ENCODE measurements at regions not wholly inside any gene's neighbourhood (a gene's known extent, or its start where the extent isn't known, plus 50 kb on each side); places are given as distances from the start of the nearest gene placed in this dataset.
"Not testable (repeated sequence)": the region's sequence is repeated elsewhere in the genome, so short reads cannot be mapped to it uniquely, and the experiment has no call there.

GRCh38 chr18:60020107-60020925, 120.5 kb downstream of the PMAIP1 start:
- Mint-ChIP-seq H3K9me3 (ENCODE audit: low read depth) (no peaks in the 10 kb centered on the region), H3K4me3 (no peak overlapping the region), H3K27ac (no peak overlapping the region), H3K27me3 (no peaks in the 10 kb centered on the region), H3K36me3 (no peaks in the 10 kb centered on the region), H3K4me1 (no peaks in the 10 kb centered on the region)
- ATAC-seq = no peak
- DNase-seq = no peak
- CTCF ChIA-PET = no interaction called here

- Mint-ChIP-seq H3K27me3 (no peaks in the 10 kb centered on the region), H3K36me3 (no peaks in the 10 kb centered on the region), H3K9me3 (ENCODE audit: low read depth) (no peaks in the 10 kb centered on the region), H3K27ac (no peak overlapping the region), H3K4me3 (no peak overlapping the region), H3K4me1 (no peaks in the 10 kb centered on the region)
- no peak for ATAC-seq
- no peak for DNase-seq
- CTCF ChIA-PET = no interaction called here
These were observed 119.7 kb downstream of the PMAIP1 start for GRCh38 chr18:60019463-60019840.

DNA sequence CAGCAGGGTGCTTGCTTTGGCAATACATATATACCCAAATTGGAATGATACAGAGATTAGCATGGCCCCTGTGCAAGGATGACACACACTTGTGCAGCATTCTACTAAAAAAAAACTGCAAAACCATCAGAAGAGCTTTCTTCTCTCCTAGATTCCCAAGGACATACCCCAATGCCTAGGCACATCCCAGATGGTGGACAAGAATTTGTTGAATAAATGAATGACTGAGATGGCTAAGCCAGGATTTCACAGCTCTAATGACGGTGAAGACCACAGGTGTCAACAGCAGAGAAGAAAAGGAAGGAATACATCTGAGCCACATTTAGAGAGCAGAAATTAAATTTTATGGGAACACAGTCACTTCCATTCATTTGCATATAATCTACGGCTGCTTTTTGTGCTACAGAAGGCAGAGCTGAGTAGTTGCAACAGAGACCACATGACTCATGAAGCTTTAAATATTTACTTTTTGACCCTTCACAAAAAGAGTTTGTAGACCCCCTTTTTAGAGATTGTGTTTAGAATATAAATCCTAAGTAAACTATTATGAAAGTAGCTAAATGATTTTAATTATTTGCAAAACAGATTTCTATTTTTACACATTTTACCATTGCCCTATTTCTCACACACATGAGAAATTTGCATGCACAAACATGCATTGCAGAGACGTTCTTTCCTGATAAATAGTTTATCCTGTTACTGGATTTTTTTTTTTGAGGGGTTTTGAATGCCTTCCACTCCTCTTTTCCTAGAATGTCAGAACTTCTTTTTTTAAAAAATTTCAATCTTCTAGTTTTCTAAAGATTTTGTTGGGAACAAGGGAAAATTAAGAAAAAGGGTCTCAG, 119.0 kb downstream of the PMAIP1 start:
- H3K36me3 Mint-ChIP-seq = no peaks in the 10 kb centered on the region
- CTCF ChIA-PET = no interaction called here
- ATAC-seq (no peak), DNase-seq (no peak)
- H3K27ac Mint-ChIP-seq = no peak overlapping the region
- H3K4me1 Mint-ChIP-seq = no peaks in the 10 kb centered on the region
- no peaks in the 10 kb centered on the region for H3K9me3 Mint-ChIP-seq (ENCODE audit: low read depth)
- peaks cover 4% of the 10 kb centered on the region for H3K27me3 Mint-ChIP-seq
- H3K4me3 Mint-ChIP-seq = no peak overlapping the region

- ATAC-seq; CTCF ChIA-PET; H3K9me3 Mint-ChIP-seq (ENCODE audit: low read depth); H3K36me3 Mint-ChIP-seq; H3K4me1 Mint-ChIP-seq; DNase-seq; H3K27ac Mint-ChIP-seq; H3K4me3 Mint-ChIP-seq; H3K27me3 Mint-ChIP-seq: not testable (repeated sequence)
These were observed 118.3 kb downstream of the PMAIP1 start for GRCh38 chr18:60018134-60018533.

GRCh38 chr18:60017371-60017770, 117.6 kb downstream of the PMAIP1 start:
- no peak overlapping the region for H3K27ac Mint-ChIP-seq
- DNase-seq (no peak), ATAC-seq (no peak)
- CTCF ChIA-PET = no interaction called here
- no peaks in the 10 kb centered on the region for H3K9me3 Mint-ChIP-seq (ENCODE audit: low read depth)
- no peaks in the 10 kb centered on the region for H3K4me1 Mint-ChIP-seq
- peaks cover 5% of the 10 kb centered on the region for H3K27me3 Mint-ChIP-seq
- H3K36me3 Mint-ChIP-seq = no peaks in the 10 kb centered on the region
- H3K4me3 Mint-ChIP-seq = no peak overlapping the region

GRCh38 chr18:60015826-60016225, 116.0 kb downstream of the PMAIP1 start:
- H3K4me1 Mint-ChIP-seq; H3K27me3 Mint-ChIP-seq; ATAC-seq; H3K36me3 Mint-ChIP-seq; H3K9me3 Mint-ChIP-seq (ENCODE audit: low read depth); CTCF ChIA-PET; H3K27ac Mint-ChIP-seq; H3K4me3 Mint-ChIP-seq; DNase-seq: not testable (repeated sequence)

DNA sequence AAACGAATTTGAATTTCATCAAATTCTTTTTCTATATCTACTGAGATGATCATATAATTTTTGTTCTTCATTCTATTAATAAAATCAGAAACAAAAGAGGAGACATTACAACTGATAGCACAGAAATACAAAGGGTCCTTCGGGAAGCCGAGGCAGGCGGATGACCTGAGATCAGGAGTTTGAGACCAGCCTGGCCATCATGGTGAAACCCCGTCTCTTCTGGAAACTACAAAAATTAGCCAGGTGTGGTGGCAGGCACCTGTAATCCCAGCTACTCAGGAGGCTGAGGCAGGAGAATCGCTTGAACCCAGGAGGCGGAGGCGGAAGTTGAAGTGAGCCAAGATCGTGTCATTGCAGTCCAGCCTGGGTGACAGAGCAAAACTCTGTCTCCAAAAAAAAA, 113.4 kb downstream of the PMAIP1 start:
- H3K36me3 Mint-ChIP-seq; H3K9me3 Mint-ChIP-seq (ENCODE audit: low read depth); DNase-seq; ATAC-seq; CTCF ChIA-PET; H3K4me3 Mint-ChIP-seq; H3K4me1 Mint-ChIP-seq; H3K27me3 Mint-ChIP-seq; H3K27ac Mint-ChIP-seq: not testable (repeated sequence)

DNA sequence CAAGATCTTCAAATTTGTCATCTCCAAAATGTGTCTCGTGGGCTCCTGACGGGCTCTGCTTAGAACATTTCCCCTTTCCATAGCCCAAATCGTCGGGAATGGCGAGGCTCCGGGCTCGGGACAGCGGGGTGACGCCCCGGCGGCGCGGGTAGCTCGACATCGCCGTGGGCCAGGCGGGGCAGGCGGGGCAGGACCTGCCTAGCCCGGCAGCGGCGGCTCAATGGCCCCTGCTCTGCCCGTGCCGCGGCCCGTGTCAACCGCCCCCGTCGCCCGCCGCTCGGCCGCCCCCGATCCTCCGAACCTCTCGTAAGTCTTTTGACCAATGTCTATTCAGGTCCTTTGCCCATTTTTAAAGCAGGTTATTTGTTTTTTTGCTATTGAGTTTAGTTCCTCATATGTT, 111.2 kb downstream of the PMAIP1 start:
- no peaks in the 10 kb centered on the region for H3K9me3 Mint-ChIP-seq (ENCODE audit: low read depth)
- CTCF ChIA-PET = no interaction called here
- ATAC-seq (no peak), DNase-seq (no peak)
- H3K27ac Mint-ChIP-seq = no peak overlapping the region
- no peaks in the 10 kb centered on the region for H3K36me3 Mint-ChIP-seq
- peaks cover 19% of the 10 kb centered on the region for H3K27me3 Mint-ChIP-seq
- no peaks in the 10 kb centered on the region for H3K4me1 Mint-ChIP-seq
- no peak overlapping the region for H3K4me3 Mint-ChIP-seq

DNA sequence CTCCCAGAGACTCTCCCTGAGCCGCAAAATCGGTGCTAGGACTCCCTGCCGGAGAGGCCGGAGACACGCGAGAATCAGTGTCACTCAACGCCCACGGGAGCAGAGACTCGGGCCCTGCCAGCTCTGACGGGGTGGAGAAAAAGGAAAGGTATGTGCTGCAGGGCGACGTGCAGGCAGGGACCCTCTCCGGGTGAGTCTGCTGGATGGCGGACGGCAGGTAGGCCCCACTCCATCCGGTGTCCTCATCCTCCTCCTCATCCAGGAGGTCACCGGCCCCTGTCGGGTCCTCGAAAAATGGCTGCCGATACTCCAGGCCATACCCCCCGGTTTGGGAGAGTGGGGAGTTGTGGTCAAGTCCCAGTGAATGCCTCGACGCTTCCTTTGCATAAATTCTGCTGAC, 110.7 kb downstream of the PMAIP1 start:
- CTCF ChIA-PET = no interaction called here
- no peaks in the 10 kb centered on the region for H3K4me1 Mint-ChIP-seq
- no peak overlapping the region for H3K27ac Mint-ChIP-seq

GRCh38 chr18:60007661-60008060, 107.9 kb downstream of the PMAIP1 start:
- H3K27me3 Mint-ChIP-seq = peaks cover 19% of the 10 kb centered on the region
- H3K36me3 Mint-ChIP-seq = no peaks in the 10 kb centered on the region
- H3K27ac Mint-ChIP-seq = no peak overlapping the region
- DNase-seq (no peak), ATAC-seq (no peak)
- no peak overlapping the region for H3K4me3 Mint-ChIP-seq
- CTCF ChIA-PET = no interaction called here
- no peaks in the 10 kb centered on the region for H3K4me1 Mint-ChIP-seq
- no peaks in the 10 kb centered on the region for H3K9me3 Mint-ChIP-seq (ENCODE audit: low read depth)

More for the DNA sequence above, 110.7 kb downstream of the PMAIP1 start:
- Mint-ChIP-seq H3K27me3 (peaks cover 23% of the 10 kb centered on the region), H3K36me3 (no peaks in the 10 kb centered on the region), H3K9me3 (ENCODE audit: low read depth) (no peaks in the 10 kb centered on the region), H3K4me3 (no peak overlapping the region)
- DNase-seq (no peak), ATAC-seq (no peak)

DNA sequence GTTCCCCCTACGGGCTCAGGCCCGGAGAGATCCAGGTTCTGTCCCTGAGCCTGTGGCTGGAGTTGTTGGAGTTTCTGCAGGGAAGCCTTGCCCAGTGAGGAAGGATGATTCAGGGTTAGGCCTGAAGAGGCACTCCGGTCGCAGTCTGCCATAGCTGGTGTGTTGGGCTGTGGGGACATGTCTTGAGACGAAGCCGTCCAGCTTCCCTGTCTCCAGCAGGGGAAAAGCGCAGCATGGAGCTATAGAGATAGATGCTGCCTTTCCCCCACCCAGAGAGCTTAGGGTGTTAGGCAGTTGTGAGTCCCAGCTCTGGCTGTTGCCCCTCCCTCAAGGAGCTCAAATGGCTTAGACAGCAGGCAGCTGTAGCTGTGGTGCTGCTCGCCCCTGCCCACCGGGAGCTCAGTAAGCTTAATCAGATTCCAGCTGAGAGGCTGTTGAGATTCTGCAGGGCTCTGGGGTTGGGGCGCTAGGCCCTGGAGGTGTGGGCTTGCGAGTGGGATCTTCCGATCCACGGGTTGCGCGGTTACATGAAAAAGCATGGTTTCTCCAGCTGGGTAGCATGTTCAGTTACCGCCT, 103.9 kb downstream of the PMAIP1 start:
- DNase-seq (no peak), ATAC-seq (no peak)
- no peak overlapping the region for H3K4me3 Mint-ChIP-seq
- no peaks in the 10 kb centered on the region for H3K9me3 Mint-ChIP-seq (ENCODE audit: low read depth)
- no peaks in the 10 kb centered on the region for H3K36me3 Mint-ChIP-seq
- peaks cover 42% of the 10 kb centered on the region for H3K27me3 Mint-ChIP-seq
- H3K27ac Mint-ChIP-seq = no peak overlapping the region
- CTCF ChIA-PET = interaction anchor here (1.4 kb wide), 1 partner anchor 15 kb away, joined by 3 read pairs; no protein-coding TSS in a partner anchor
- H3K4me1 Mint-ChIP-seq = no peaks in the 10 kb centered on the region

GRCh38 chr18:59996370-59996966, 96.7 kb downstream of the PMAIP1 start:
- peak; percentile 47 for DNase-seq
- no peaks in the 10 kb centered on the region for H3K4me1 Mint-ChIP-seq
- H3K36me3 Mint-ChIP-seq = no peaks in the 10 kb centered on the region

DNA sequence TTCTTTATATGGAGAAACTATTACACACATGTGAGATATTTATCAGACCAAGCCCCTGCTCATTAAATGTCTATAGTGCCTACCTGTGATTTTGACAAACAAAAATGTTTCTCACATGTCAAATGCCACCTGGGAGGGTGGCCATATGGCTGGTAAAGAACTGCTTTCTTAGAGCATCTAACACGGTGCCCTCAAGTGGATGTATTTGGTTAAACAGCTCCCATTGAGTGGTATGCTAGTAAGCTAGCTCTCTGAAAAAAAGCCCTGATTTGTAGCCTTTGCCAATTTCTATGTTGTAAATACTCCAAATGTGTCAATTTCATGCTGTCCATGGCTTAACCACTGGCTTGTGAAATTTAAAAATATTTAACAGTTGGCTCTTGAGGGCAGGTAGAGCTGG, 94.6 kb downstream of the PMAIP1 start:
- no peaks in the 10 kb centered on the region for H3K36me3 Mint-ChIP-seq
- H3K9me3 Mint-ChIP-seq (ENCODE audit: low read depth) = no peaks in the 10 kb centered on the region
- H3K27ac Mint-ChIP-seq = no peak overlapping the region
- DNase-seq (no peak), ATAC-seq (no peak)
- CTCF ChIA-PET = interaction anchor here (0.8 to 1.6 kb wide), 2 partner anchors 147 to 157 kb away, joined by 3 to 4 read pairs; no protein-coding TSS in a partner anchor
- H3K27me3 Mint-ChIP-seq = peaks cover 63% of the 10 kb centered on the region
- no peak overlapping the region for H3K4me3 Mint-ChIP-seq
- H3K4me1 Mint-ChIP-seq = no peaks in the 10 kb centered on the region

More at GRCh38 chr18:59996370-59996966, 96.7 kb downstream of the PMAIP1 start:
- CTCF ChIA-PET = interaction anchor here (1.0 to 1.9 kb wide), 4 partner anchors 9 to 86 kb away, joined by 3 to 10 read pairs (median 4); no protein-coding TSS in a partner anchor
- Mint-ChIP-seq H3K9me3 (ENCODE audit: low read depth) (no peaks in the 10 kb centered on the region), H3K27me3 (peaks cover 61% of the 10 kb centered on the region), H3K4me3 (no peak overlapping the region), H3K27ac (no peak overlapping the region)
- ATAC-seq = no peak

Data from activated CD8-positive, alpha-beta memory T cell treated with anti-CD3 and anti-CD28 coated beads, Interleukin-2, amount 10 ng/mL, durations not matched to agents 7 days and 5 days (primary cell).